LNCAP (cell line): ENCODE measurements at regions not wholly inside any gene's neighbourhood (a gene's known extent, or its start where the extent isn't known, plus 50 kb on each side); places are given as distances from the start of the nearest gene placed in this dataset.

Experiments used
- CTCF ChIP-seq: fragments of 450-650 bp; IDR thresholded peaks from 2 replicates; pipeline ENCODE4 v1.5.1; 2017; ENCODE audit warnings: mild to moderate bottlenecking

GRCh38 chr1:36651176-36651910, 168.6 kb upstream of the CSF3R start:
- no peak for TF ChIP-seq CTCF

GRCh38 chr1:36650200-36651065, 167.7 kb upstream of the CSF3R start:
- TF ChIP-seq CTCF: peak; percentile 96

GRCh38 chr1:36645867-36646266, 163.2 kb upstream of the CSF3R start:
- TF ChIP-seq CTCF: no peak

- no peak for TF ChIP-seq CTCF
These were observed 161.8 kb upstream of the CSF3R start for GRCh38 chr1:36644556-36644955.

GRCh38 chr1:36643371-36644270, 160.9 kb upstream of the CSF3R start:
- TF ChIP-seq CTCF: no peak

GRCh38 chr1:36642802-36643201, 160.1 kb upstream of the CSF3R start:
- TF ChIP-seq CTCF: no peak

GRCh38 chr1:36641776-36642175, 159.1 kb upstream of the CSF3R start:
- TF ChIP-seq CTCF: no peak
